ENCODE measurements at regions not wholly inside any gene's neighbourhood (a gene's known extent, or its start where the extent isn't known, plus 50 kb on each side); places are given as distances from the start of the nearest gene placed in this dataset.

- no peak for FAIRE-seq
- no peaks in the 10 kb centered on the region for H3K27me3 ChIP-seq (ENCODE audit: control insufficient read depth, insufficient read depth, low read length)
- no peaks in the 10 kb centered on the region for H3K36me3 ChIP-seq (ENCODE audit: control insufficient read depth, insufficient read depth, low read length)
- no peak overlapping the region for H3K4me3 ChIP-seq (ENCODE audit: low read depth, low read length)
- TF ChIP-seq CTCF (IDR thresholded peaks at IDR 0.05; ENCODE audit: insufficient read depth, low read length, severe bottlenecking), result no peak
- no peak for DNase-seq (ENCODE audit: low read depth)
Measured at GRCh38 chr5:144013816-144014215, 156.6 kb downstream of the YIPF5 start.

GRCh38 chr5:144015961-144016360 lies 154.5 kb downstream of the YIPF5 start:
- Histone ChIP-seq H3K36me3 (ENCODE audit: control insufficient read depth, insufficient read depth, low read length) (no peaks in the 10 kb centered on the region), H3K27me3 (ENCODE audit: control insufficient read depth, insufficient read depth, low read length) (no peaks in the 10 kb centered on the region), H3K4me3 (ENCODE audit: low read depth, low read length) (no peak overlapping the region)
- DNase-seq (ENCODE audit: low read depth), result no peak
- FAIRE-seq, result no peak
- no peak for TF ChIP-seq CTCF (IDR thresholded peaks at IDR 0.05; ENCODE audit: insufficient read depth, low read length, severe bottlenecking)

- FAIRE-seq (no peak), DNase-seq (ENCODE audit: low read depth) (no peak)
- H3K4me3 ChIP-seq (ENCODE audit: low read depth, low read length), result no peak overlapping the region
Measured at GRCh38 chr5:144017119-144017518, 153.3 kb downstream of the YIPF5 start.

GRCh38 chr5:144017631-144018030 lies 152.8 kb downstream of the YIPF5 start:
- no peak overlapping the region for H3K4me3 ChIP-seq (ENCODE audit: low read depth, low read length)
- TF ChIP-seq CTCF (IDR thresholded peaks at IDR 0.05; ENCODE audit: insufficient read depth, low read length, severe bottlenecking), result no peak
- no peaks in the 10 kb centered on the region for H3K36me3 ChIP-seq (ENCODE audit: control insufficient read depth, insufficient read depth, low read length)
- H3K27me3 ChIP-seq (ENCODE audit: control insufficient read depth, insufficient read depth, low read length), result no peaks in the 10 kb centered on the region
- DNase-seq (ENCODE audit: low read depth), result no peak
- no peak for FAIRE-seq

More at GRCh38 chr5:144017119-144017518, 153.3 kb downstream of the YIPF5 start:
- Histone ChIP-seq H3K27me3 (ENCODE audit: control insufficient read depth, insufficient read depth, low read length) (no peaks in the 10 kb centered on the region), H3K36me3 (ENCODE audit: control insufficient read depth, insufficient read depth, low read length) (no peaks in the 10 kb centered on the region)
- no peak for TF ChIP-seq CTCF (IDR thresholded peaks at IDR 0.05; ENCODE audit: insufficient read depth, low read length, severe bottlenecking)

GRCh38 chr5:144024090-144024489 lies 146.4 kb downstream of the YIPF5 start:
- Histone ChIP-seq H3K36me3 (ENCODE audit: control insufficient read depth, insufficient read depth, low read length) (no peaks in the 10 kb centered on the region), H3K4me3 (ENCODE audit: low read depth, low read length) (no peak overlapping the region), H3K27me3 (ENCODE audit: control insufficient read depth, insufficient read depth, low read length) (no peaks in the 10 kb centered on the region)
- DNase-seq (ENCODE audit: low read depth) (no peak), FAIRE-seq (no peak)
- no peak for TF ChIP-seq CTCF (IDR thresholded peaks at IDR 0.05; ENCODE audit: insufficient read depth, low read length, severe bottlenecking)

- no peak for FAIRE-seq
- Histone ChIP-seq H3K27me3 (ENCODE audit: control insufficient read depth, insufficient read depth, low read length) (no peaks in the 10 kb centered on the region), H3K4me3 (ENCODE audit: low read depth, low read length) (no peak overlapping the region), H3K36me3 (ENCODE audit: control insufficient read depth, insufficient read depth, low read length) (no peaks in the 10 kb centered on the region)
- TF ChIP-seq CTCF (IDR thresholded peaks at IDR 0.05; ENCODE audit: insufficient read depth, low read length, severe bottlenecking), result no peak
- DNase-seq (ENCODE audit: low read depth), result no peak
Measured at GRCh38 chr5:144024545-144024944, 145.9 kb downstream of the YIPF5 start.
